ENCODE measurements at regions not wholly inside any gene's neighbourhood (a gene's known extent, or its start where the extent isn't known, plus 50 kb on each side); places are given as distances from the start of the nearest gene placed in this dataset.

- TF ChIP-seq CTCF (IDR thresholded peaks at IDR 0.05; ENCODE audit: control extremely low read depth, extremely low read depth, low read depth, missing control alignments) = no peak
- ChIA-PET POLR2A (no interaction called here), CTCF (no interaction called here)
- DNase-seq (ENCODE audit: extremely low spot score) = no peak
Measured at GRCh38 chr5:29039994-29040393, 2001.6 kb upstream of the CDH9 start.

- POLR2A ChIA-PET = no interaction called here
- no peak for DNase-seq (ENCODE audit: extremely low spot score)
- CTCF ChIA-PET = no interaction called here
- TF ChIP-seq CTCF (IDR thresholded peaks at IDR 0.05; ENCODE audit: control extremely low read depth, extremely low read depth, low read depth, missing control alignments) = no peak
Measured at GRCh38 chr5:29037716-29038115, 1999.3 kb upstream of the CDH9 start.

GRCh38 chr5:29024052-29024451, 1985.7 kb upstream of the CDH9 start:
- no peak for TF ChIP-seq CTCF (IDR thresholded peaks at IDR 0.05; ENCODE audit: control extremely low read depth, extremely low read depth, low read depth, missing control alignments)
- POLR2A ChIA-PET = no interaction called here
- CTCF ChIA-PET = no interaction called here
- no peak for DNase-seq (ENCODE audit: extremely low spot score)

- TF ChIP-seq CTCF (IDR thresholded peaks at IDR 0.05; ENCODE audit: control extremely low read depth, extremely low read depth, low read depth, missing control alignments) = no peak
- POLR2A ChIA-PET = no interaction called here
- CTCF ChIA-PET = no interaction called here
- DNase-seq (ENCODE audit: extremely low spot score) = no peak
Measured at GRCh38 chr5:29023541-29023940, 1985.2 kb upstream of the CDH9 start.

GRCh38 chr5:29017501-29017900, 1979.1 kb upstream of the CDH9 start:
- no peak for TF ChIP-seq CTCF (IDR thresholded peaks at IDR 0.05; ENCODE audit: control extremely low read depth, extremely low read depth, low read depth, missing control alignments)
- CTCF ChIA-PET = interaction anchor here (1.0 to 1.2 kb wide), 2 partner anchors 24 to 27 kb away, joined by 3 to 4 read pairs; no protein-coding TSS in a partner anchor
- no peak for DNase-seq (ENCODE audit: extremely low spot score)
- POLR2A ChIA-PET = no interaction called here

- DNase-seq (ENCODE audit: extremely low spot score) = no peak
- ChIA-PET POLR2A (no interaction called here), CTCF (interaction anchor here (1.4 kb wide), 1 partner anchor 11 kb away, joined by 3 read pairs; no protein-coding TSS in a partner anchor)
- no peak for TF ChIP-seq CTCF (IDR thresholded peaks at IDR 0.05; ENCODE audit: control extremely low read depth, extremely low read depth, low read depth, missing control alignments)
Measured at GRCh38 chr5:29016067-29016466, 1977.7 kb upstream of the CDH9 start.

- no peak for TF ChIP-seq CTCF (IDR thresholded peaks at IDR 0.05; ENCODE audit: control extremely low read depth, extremely low read depth, low read depth, missing control alignments)
- ChIA-PET CTCF (interaction anchor here (1.4 kb wide), 1 partner anchor 12 kb away, joined by 3 read pairs; no protein-coding TSS in a partner anchor), POLR2A (no interaction called here)
- DNase-seq (ENCODE audit: extremely low spot score) = no peak
Measured at GRCh38 chr5:29015523-29015922, 1977.1 kb upstream of the CDH9 start.

Data from GM10248 (cell line).